GM12864 (cell line): ENCODE measurements at regions not wholly inside any gene's neighbourhood (a gene's known extent, or its start where the extent isn't known, plus 50 kb on each side); places are given as distances from the start of the nearest gene placed in this dataset.
A peak's percentile ranks its signal among the peaks of the same experiment; 100 is the strongest.

ENCODE experiments used
- DNase-seq: peaks from one replicate; pipeline ENCODE4 v3.0.0-alpha.2; 2011; ENCODE audit warnings: low read depth
- H3K4me3 ChIP-seq: 2 replicates; pipeline ENCODE4 v1.5.1; 2011; ENCODE audit warnings: mild to moderate bottlenecking, low read depth, low read length, control low read depth
- TF ChIP-seq, protein P1 (sequence below): IDR thresholded peaks from 2 replicates; pipeline ENCODE4 v1.5.1; 2011; ENCODE audit warnings: low read depth, mild to moderate bottlenecking, moderate library complexity, low read length, control low read depth, inconsistent platforms; ENCODE audit errors: missing control alignments

DNA sequence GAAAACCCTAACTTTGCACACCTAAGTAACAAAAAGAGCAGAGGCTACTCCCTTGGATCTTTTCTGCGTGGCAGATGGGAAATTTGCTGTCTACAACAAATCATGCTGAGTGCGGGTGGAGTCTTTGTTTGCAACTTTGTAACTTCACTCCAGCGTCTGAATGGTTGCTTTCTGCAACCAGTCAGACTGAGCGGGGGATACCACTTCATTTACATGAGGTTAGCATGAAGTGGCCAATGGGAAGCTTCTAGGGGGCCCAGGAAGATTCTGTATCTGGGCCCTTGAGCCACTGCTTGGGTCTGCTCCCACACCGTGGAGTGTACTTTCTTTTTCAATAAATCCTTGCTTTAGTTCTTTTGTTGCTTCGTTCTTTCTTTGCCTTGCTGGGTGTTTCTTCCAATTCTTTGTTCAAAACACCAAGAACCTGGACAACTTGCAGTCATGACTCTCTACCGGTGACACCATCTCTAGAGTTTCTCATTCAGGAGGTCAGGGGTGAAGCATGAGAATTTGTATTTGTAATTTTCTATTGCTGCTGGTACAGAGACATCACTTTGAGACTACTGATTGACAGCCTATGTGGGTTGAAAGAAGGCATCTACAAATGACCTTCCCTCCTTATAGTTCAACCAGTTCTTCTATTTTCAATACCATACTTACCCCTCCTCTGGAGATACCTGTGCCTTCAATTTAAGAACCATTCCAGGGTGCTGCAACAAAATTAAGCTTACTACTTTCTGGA lies 55.8 kb upstream of the RC3H1 start:
- no peak for DNase-seq
- no peak overlapping the region for H3K4me3 ChIP-seq
- TF ChIP-seq, protein P1, sequence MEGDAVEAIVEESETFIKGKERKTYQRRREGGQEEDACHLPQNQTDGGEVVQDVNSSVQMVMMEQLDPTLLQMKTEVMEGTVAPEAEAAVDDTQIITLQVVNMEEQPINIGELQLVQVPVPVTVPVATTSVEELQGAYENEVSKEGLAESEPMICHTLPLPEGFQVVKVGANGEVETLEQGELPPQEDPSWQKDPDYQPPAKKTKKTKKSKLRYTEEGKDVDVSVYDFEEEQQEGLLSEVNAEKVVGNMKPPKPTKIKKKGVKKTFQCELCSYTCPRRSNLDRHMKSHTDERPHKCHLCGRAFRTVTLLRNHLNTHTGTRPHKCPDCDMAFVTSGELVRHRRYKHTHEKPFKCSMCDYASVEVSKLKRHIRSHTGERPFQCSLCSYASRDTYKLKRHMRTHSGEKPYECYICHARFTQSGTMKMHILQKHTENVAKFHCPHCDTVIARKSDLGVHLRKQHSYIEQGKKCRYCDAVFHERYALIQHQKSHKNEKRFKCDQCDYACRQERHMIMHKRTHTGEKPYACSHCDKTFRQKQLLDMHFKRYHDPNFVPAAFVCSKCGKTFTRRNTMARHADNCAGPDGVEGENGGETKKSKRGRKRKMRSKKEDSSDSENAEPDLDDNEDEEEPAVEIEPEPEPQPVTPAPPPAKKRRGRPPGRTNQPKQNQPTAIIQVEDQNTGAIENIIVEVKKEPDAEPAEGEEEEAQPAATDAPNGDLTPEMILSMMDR, result no peak

DNA sequence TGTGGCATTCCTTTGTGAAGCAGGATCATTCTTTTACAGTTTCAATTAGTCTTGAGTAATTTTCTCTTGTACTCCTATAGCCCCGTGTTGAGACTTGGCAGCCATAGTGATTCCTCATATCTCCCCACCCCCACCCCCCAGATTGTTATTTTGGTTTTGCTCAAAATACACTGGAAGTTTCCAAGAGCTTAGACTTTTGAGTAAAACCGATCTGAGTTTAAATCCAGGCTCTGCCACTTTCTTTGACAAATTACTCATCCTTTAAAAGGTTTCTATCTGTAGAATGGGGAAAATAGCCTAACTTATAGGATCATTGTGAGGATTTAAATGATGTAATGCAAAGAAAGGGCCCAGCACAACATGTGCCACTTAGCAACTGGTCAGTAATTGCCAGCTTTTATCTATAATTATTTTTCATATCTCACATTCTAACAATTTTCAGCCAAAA lies 53.1 kb upstream of the RC3H1 start:
- TF ChIP-seq, protein P1, result no peak
- no peak overlapping the region for H3K4me3 ChIP-seq
- no peak for DNase-seq

DNA sequence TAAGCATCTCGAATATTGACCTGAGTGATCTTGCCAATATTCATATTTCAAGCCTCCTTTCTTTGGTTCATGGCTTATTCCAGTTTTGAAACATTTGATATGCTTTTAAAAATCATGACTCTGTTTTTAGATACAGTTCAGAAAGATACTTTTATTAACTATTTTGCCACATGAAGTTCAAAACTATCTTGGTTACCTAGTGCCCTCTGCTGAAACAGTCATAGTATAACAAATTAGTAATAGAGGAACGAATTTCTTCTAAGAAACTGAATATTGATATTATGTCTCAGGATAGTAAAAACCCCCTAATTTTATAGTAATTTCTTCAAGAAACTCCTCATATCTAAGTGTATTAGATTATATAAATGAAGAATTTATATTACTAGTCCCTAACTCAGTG lies 52.6 kb upstream of the RC3H1 start:
- TF ChIP-seq, protein P1, result peak; percentile 8
- no peak overlapping the region for H3K4me3 ChIP-seq
- no peak for DNase-seq

DNA sequence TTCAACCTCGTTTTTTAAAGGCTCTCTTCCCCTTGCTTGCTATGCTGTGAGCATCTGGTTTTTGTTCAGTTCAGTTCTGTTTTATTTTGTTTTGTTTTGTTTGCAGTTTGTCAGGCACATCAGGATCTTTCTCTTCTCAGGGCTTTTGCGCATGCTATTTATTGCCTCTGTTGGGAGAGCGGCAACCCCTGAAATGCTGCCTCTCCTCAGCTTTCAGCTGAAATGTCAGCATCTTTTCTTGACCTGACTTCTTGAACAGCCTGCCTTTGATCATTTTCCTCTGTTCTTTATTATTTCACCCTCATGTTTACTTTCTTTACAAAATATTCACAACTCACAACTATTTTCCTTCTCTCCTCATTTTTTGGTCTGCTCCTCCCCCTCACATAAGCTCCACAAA lies 50.4 kb upstream of the RC3H1 start:
- no peak overlapping the region for H3K4me3 ChIP-seq
- no peak for DNase-seq
- TF ChIP-seq, protein P1, result no peak
